Keratinocyte (primary cell): ENCODE measurements at regions not wholly inside any gene's neighbourhood (a gene's known extent, or its start where the extent isn't known, plus 50 kb on each side); places are given as distances from the start of the nearest gene placed in this dataset.

Experiments used
- DNase-seq: peaks from one replicate; pipeline ENCODE4 v3.0.0-alpha.2; 2011; ENCODE audit warnings: low read depth, missing footprints, low spot score
- FAIRE-seq: peaks from 2 replicates; lab custom pipeline; 2011; peaks lifted over from hg19 to GRCh38; lab: Jason Lieb, UNC
- H2AFZ ChIP-seq: 2 replicates; pipeline ENCODE4 v1.6.0; 2012; ENCODE audit warnings: low read length, control low read depth, inconsistent platforms; ENCODE audit not compliant: control insufficient read depth
- H3K27ac ChIP-seq: 2 replicates; pipeline ENCODE4 v1.5.1; 2011; ENCODE audit warnings: low read length; ENCODE audit not compliant: control insufficient read depth, insufficient read depth
- H3K27me3 ChIP-seq: 3 replicates; pipeline ENCODE4 v1.6.0; 2011; ENCODE audit warnings: low read length; ENCODE audit not compliant: control insufficient read depth, insufficient read depth; ENCODE audit errors: extremely low read depth
- H3K36me3 ChIP-seq, 2 experiments: 2 replicates in 1 of 2; 3 replicates in 1 of 2; pipeline ENCODE4 v1.5.1; 2011; ENCODE audit warnings: low read length in 2 of 2, mild to moderate bottlenecking in 1 of 2; ENCODE audit not compliant: control insufficient read depth in 2 of 2, insufficient read depth in 2 of 2; ENCODE audit errors: extremely low read depth in 1 of 2
- H3K4me1 ChIP-seq: 3 replicates; pipeline ENCODE4 v1.5.1; 2011; ENCODE audit warnings: low read length; ENCODE audit not compliant: control insufficient read depth, insufficient read depth; ENCODE audit errors: extremely low read depth
- H3K4me2 ChIP-seq: 3 replicates; pipeline ENCODE4 v1.6.0; 2011; ENCODE audit warnings: low read depth, low read length; ENCODE audit not compliant: control insufficient read depth, insufficient read depth; ENCODE audit errors: extremely low read depth
- H3K4me3 ChIP-seq, 3 experiments: fragments of 200-600 bp in 1 of 3; sonication (generic) in 1 of 3; 2 replicates in 2 of 3; 3 replicates in 1 of 3; pipeline ENCODE4 v1.5.1; 2011 to 2016; ENCODE audit warnings: low read length in 3 of 3, mild to moderate bottlenecking in 3 of 3, control low read depth in 2 of 3, inconsistent platforms in 1 of 3, low read depth in 1 of 3, mixed read lengths in 1 of 3, mixed run types in 1 of 3, moderate library complexity in 1 of 3; ENCODE audit not compliant: control insufficient read depth in 2 of 3, insufficient read depth in 2 of 3; ENCODE audit errors: extremely low read depth in 1 of 3
- H3K79me2 ChIP-seq: 2 replicates; pipeline ENCODE4 v1.6.0; 2012; ENCODE audit warnings: low read length; ENCODE audit not compliant: control insufficient read depth, insufficient read depth
- H3K9ac ChIP-seq: 3 replicates; pipeline ENCODE4 v1.6.0; 2011; ENCODE audit warnings: low read length; ENCODE audit not compliant: control insufficient read depth, insufficient read depth; ENCODE audit errors: extremely low read depth
- H3K9me1 ChIP-seq: 3 replicates; pipeline ENCODE4 v1.6.0; 2011; ENCODE audit warnings: low read length; ENCODE audit not compliant: control insufficient read depth, insufficient read depth; ENCODE audit errors: extremely low read depth
- H3K9me3 ChIP-seq: 2 replicates; pipeline ENCODE4 v1.5.1; 2012; ENCODE audit warnings: low read depth, low read length; ENCODE audit not compliant: control insufficient read depth
- H4K20me1 ChIP-seq: 3 replicates; pipeline ENCODE4 v1.6.0; 2011; ENCODE audit warnings: low read length; ENCODE audit not compliant: control insufficient read depth, insufficient read depth; ENCODE audit errors: extremely low read depth
- EZH2 ChIP-seq: IDR thresholded peaks from one replicate; pipeline ENCODE4 v1.6.1; 2012; ENCODE audit warnings: inconsistent platforms, mild to moderate bottlenecking, low read length, moderate library complexity
- dilution Hi-C: fragments of 300-500 bp; cut with MboI; formaldehyde crosslinking; loops from one replicate; pipeline ENCODE4 v1.7.0; 2020; ENCODE audit warnings: low sequenced_read_pairs; ENCODE audit not compliant: extremely low pct_ligation_motif_present
- TF ChIP-seq, protein P1 (sequence below), 3 experiments: IDR thresholded peaks in 1 of 3; conservative IDR thresholded peaks in 1 of 3; optimal IDR thresholded peaks in 1 of 3; 2 replicates in 2 of 3; 3 replicates in 1 of 3; pipeline versions ENCODE3 to v1.5.1; 2011; ENCODE audit warnings: low read length in 3 of 3, mild to moderate bottlenecking in 3 of 3, moderate library complexity in 2 of 3, control low read depth in 1 of 3, inconsistent platforms in 1 of 3; ENCODE audit not compliant: insufficient read depth in 2 of 3; ENCODE audit errors: extremely low read depth in 1 of 3

GRCh38 chr11:79535606-79536005, 94.8 kb upstream of the TENM4 start:
- no peak overlapping the region for H2AFZ ChIP-seq
- no peaks in the 10 kb centered on the region for H3K9me3 ChIP-seq
- no peak for DNase-seq
- no peaks in the 10 kb centered on the region for H3K79me2 ChIP-seq
- dilution Hi-C loops, result no loop called here
- no peaks in the 10 kb centered on the region for H3K36me3 ChIP-seq
- H3K9me1 ChIP-seq, result no peaks in the 10 kb centered on the region
- H3K27ac ChIP-seq, result no peak overlapping the region
- no peak overlapping the region for H3K4me2 ChIP-seq
- no peak for FAIRE-seq
- no peaks in the 10 kb centered on the region for H3K27me3 ChIP-seq
- TF ChIP-seq EZH2, result no peak
- TF ChIP-seq, protein P1, sequence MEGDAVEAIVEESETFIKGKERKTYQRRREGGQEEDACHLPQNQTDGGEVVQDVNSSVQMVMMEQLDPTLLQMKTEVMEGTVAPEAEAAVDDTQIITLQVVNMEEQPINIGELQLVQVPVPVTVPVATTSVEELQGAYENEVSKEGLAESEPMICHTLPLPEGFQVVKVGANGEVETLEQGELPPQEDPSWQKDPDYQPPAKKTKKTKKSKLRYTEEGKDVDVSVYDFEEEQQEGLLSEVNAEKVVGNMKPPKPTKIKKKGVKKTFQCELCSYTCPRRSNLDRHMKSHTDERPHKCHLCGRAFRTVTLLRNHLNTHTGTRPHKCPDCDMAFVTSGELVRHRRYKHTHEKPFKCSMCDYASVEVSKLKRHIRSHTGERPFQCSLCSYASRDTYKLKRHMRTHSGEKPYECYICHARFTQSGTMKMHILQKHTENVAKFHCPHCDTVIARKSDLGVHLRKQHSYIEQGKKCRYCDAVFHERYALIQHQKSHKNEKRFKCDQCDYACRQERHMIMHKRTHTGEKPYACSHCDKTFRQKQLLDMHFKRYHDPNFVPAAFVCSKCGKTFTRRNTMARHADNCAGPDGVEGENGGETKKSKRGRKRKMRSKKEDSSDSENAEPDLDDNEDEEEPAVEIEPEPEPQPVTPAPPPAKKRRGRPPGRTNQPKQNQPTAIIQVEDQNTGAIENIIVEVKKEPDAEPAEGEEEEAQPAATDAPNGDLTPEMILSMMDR (optimal IDR thresholded peaks at IDR 0.05 in 1 of 3, IDR thresholded peaks at IDR 0.05 in 1 of 3, conservative IDR thresholded peaks at IDR 0.05 in 1 of 3; ENCODE audit: extremely low read depth in 1 of 3, insufficient read depth in 2 of 3, low read length in 3 of 3), result no peak
- H3K9ac ChIP-seq, result no peak overlapping the region
- no peaks in the 10 kb centered on the region for H4K20me1 ChIP-seq
- H3K4me1 ChIP-seq, result peaks cover 17% of the 10 kb centered on the region
- H3K4me3 ChIP-seq, result no peak overlapping the region

- no peak for FAIRE-seq
Observed at GRCh38 chr11:79525257-79525656, 84.4 kb upstream of the TENM4 start.

More at GRCh38 chr11:79525257-79525656, 84.4 kb upstream of the TENM4 start:
- no peak for TF ChIP-seq EZH2
- TF ChIP-seq, protein P1 (optimal IDR thresholded peaks at IDR 0.05 in 1 of 3, IDR thresholded peaks at IDR 0.05 in 1 of 3, conservative IDR thresholded peaks at IDR 0.05 in 1 of 3; ENCODE audit: extremely low read depth in 1 of 3, insufficient read depth in 2 of 3, low read length in 3 of 3), result no peak
- Histone ChIP-seq H3K9me3 (no peaks in the 10 kb centered on the region), H3K9me1 (no peaks in the 10 kb centered on the region), H2AFZ (no peak overlapping the region), H3K4me3 (no peak overlapping the region), H3K27me3 (peaks cover 3% of the 10 kb centered on the region), H3K4me2 (no peak overlapping the region), H3K79me2 (no peaks in the 10 kb centered on the region), H3K27ac (no peak overlapping the region), H3K36me3 (no peaks in the 10 kb centered on the region), H4K20me1 (no peaks in the 10 kb centered on the region), H3K9ac (no peak overlapping the region), H3K4me1 (no peaks in the 10 kb centered on the region)
- dilution Hi-C loops, result no loop called here
- DNase-seq, result no peak
